ENCODE measurements at regions not wholly inside any gene's neighbourhood (a gene's known extent, or its start where the extent isn't known, plus 50 kb on each side); places are given as distances from the start of the nearest gene placed in this dataset.

DNA sequence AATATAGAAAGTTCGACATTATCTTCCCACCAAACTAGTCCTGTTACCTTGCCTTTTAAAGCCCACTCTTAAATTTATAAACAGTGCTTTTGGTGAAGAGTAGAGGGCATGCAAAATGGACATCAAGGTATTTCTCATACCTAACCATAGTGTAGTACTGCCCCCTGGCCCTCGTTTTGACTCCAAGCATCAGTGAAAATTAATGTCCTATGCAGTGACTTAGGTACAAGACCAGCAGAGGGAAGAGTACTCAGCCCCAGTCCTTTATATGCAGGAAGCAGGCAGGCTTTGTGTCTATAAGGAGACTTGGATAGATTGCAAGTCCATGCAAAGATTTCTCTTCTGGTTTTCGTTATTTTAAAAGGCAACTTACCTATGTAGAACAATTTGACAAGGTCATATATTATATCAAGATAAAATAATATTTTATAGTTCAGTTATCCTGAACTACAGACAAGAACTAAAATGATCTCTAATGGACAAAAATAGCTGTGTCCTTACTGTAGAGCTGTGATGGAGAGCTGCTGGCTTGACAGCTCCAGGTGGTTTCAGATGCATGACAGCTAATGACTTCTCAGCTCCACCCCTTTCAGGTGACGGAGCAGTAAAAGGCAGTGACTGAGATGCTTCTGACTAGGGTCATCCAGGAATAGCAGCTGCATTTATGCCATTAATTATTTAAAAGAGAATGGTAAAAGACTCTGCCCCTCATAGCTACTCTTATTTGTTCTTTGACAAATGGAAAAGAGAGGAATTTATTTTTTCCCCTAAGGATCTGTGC lies 646.1 kb downstream of the SQOR start:
- TF ChIP-seq EZH2 (IDR thresholded peaks at IDR 0.05; ENCODE audit: borderline replicate concordance, low read length), result no peak
- TF ChIP-seq CTCF (IDR thresholded peaks at IDR 0.05; ENCODE audit: low read length), result peak; percentile 16; the same call in 1 of the 2 replicates
